Stimulated activated effector memory CD8-positive, alpha-beta T cell treated with anti-CD3 and anti-CD28 coated beads, Interleukin-12 subunit alpha, Interleukin-12 subunit beta, amount 100 ng/mL, for 72 hours (primary cell): ENCODE measurements at regions not wholly inside any gene's neighbourhood (a gene's known extent, or its start where the extent isn't known, plus 50 kb on each side); places are given as distances from the start of the nearest gene placed in this dataset.
A peak's percentile ranks its signal among the peaks of the same experiment; 100 is the strongest.
"Not testable (repeated sequence)": the region's sequence is repeated elsewhere in the genome, so short reads cannot be mapped to it uniquely, and the experiment has no call there.

Source experiments
- ATAC-seq: fragments of 150-1000 bp; cut with Tn5 transposase; 2 replicates; pipeline ENCODE4 v1.10.0; 2021
- DNase-seq, 2 donors: peaks; one replicate each; pipeline ENCODE4 v3.0.0; 2021 to 2022; ENCODE audit warnings: low spot score in 2 of 2
- H3K27ac Mint-ChIP-seq: one replicate; pipeline ENCODE4 v1.8.0; 2022; ENCODE audit warnings: mild to moderate bottlenecking, mixed read lengths
- H3K36me3 Mint-ChIP-seq: one replicate; pipeline ENCODE4 v1.8.0; 2022; ENCODE audit warnings: mild to moderate bottlenecking, mixed read lengths
- H3K4me1 Mint-ChIP-seq: one replicate; pipeline ENCODE4 v1.8.0; 2022; ENCODE audit warnings: mixed read lengths
- H3K4me3 Mint-ChIP-seq: one replicate; pipeline ENCODE4 v1.8.0; 2022; ENCODE audit warnings: mild to moderate bottlenecking, mixed read lengths
- H3K9me3 Mint-ChIP-seq: one replicate; pipeline ENCODE4 v1.8.0; 2022; ENCODE audit warnings: mixed read lengths

- Mint-ChIP-seq H3K9me3 (no peaks in the 10 kb centered on the region), H3K4me3 (no peak overlapping the region), H3K4me1 (peaks cover 10% of the 10 kb centered on the region), H3K27ac (no peak overlapping the region), H3K36me3 (no peaks in the 10 kb centered on the region)
- peak; percentile 51 for ATAC-seq
- DNase-seq: no peak
These were observed 100.1 kb downstream of the EIF4E start for GRCh38 chr4:98828801-98829200.

GRCh38 chr4:98827661-98828060, 101.3 kb downstream of the EIF4E start:
- no peaks in the 10 kb centered on the region for H3K36me3 Mint-ChIP-seq

GRCh38 chr4:98822144-98822543, 106.8 kb downstream of the EIF4E start:
- Mint-ChIP-seq H3K27ac (no peak overlapping the region), H3K4me1 (no peaks in the 10 kb centered on the region), H3K9me3 (no peaks in the 10 kb centered on the region), H3K4me3 (no peak overlapping the region), H3K36me3 (no peaks in the 10 kb centered on the region)
- DNase-seq (no peak), ATAC-seq (no peak)

More at GRCh38 chr4:98827661-98828060, 101.3 kb downstream of the EIF4E start:
- H3K27ac Mint-ChIP-seq: no peak overlapping the region
- ATAC-seq (no peak), DNase-seq (no peak)
- H3K9me3 Mint-ChIP-seq: no peaks in the 10 kb centered on the region
- peaks cover 10% of the 10 kb centered on the region for H3K4me1 Mint-ChIP-seq
- no peak overlapping the region for H3K4me3 Mint-ChIP-seq

DNA sequence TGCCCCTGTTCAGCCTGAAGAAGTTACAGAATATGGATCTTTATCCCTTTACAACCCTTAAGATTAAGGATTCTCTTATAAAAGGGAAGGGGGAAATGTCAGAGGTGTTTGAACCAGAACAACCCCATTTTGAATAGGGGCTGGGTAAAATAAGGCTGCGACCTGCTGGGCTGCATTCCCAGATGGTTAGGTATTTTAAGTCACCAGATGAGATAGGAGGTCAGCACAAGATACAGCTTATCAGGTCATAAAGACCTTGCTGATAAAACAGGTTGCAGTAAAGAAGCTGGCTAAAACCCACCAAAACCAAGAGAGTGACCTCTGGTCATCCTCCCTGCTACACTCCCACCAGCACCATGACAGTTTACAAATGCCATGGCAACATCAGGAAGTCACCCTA, 110.8 kb downstream of the EIF4E start:
- H3K4me1 Mint-ChIP-seq, H3K27ac Mint-ChIP-seq, DNase-seq, H3K9me3 Mint-ChIP-seq, H3K36me3 Mint-ChIP-seq, ATAC-seq, H3K4me3 Mint-ChIP-seq: not testable (repeated sequence)

GRCh38 chr4:98816816-98817215, 112.1 kb downstream of the EIF4E start:
- H3K9me3 Mint-ChIP-seq: no peaks in the 10 kb centered on the region
- H3K4me3 Mint-ChIP-seq: no peak overlapping the region
- DNase-seq: no peak
- H3K4me1 Mint-ChIP-seq: no peaks in the 10 kb centered on the region
- no peaks in the 10 kb centered on the region for H3K36me3 Mint-ChIP-seq
- ATAC-seq: no peak
- H3K27ac Mint-ChIP-seq: no peak overlapping the region

GRCh38 chr4:98816386-98816785, 112.5 kb downstream of the EIF4E start:
- Mint-ChIP-seq H3K9me3 (no peaks in the 10 kb centered on the region), H3K4me1 (no peaks in the 10 kb centered on the region), H3K27ac (no peak overlapping the region), H3K36me3 (no peaks in the 10 kb centered on the region), H3K4me3 (no peak overlapping the region)
- DNase-seq (no peak), ATAC-seq (no peak)

DNA sequence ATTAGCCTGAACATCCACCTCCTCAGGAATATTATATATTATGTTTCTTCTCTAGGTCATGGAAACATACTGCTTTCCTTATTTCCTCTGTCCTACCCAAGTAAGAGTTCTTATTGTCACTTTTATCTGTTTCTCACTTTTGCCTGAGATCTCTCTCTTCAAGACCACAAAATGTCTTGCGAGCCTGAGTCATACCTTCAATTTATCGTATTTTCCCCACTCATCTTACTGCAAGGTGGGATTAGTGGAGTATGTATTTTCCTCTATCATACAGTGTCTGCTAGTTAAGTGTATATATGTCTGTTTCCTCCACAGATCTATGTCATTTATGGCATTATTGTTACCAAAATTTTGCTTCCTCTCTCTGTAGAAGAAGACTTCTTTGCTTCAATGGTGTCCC, 124.5 kb downstream of the EIF4E start:
- no peak overlapping the region for H3K4me3 Mint-ChIP-seq
- H3K4me1 Mint-ChIP-seq: peaks cover 5% of the 10 kb centered on the region
- no peaks in the 10 kb centered on the region for H3K36me3 Mint-ChIP-seq
- ATAC-seq: no peak
- H3K27ac Mint-ChIP-seq: no peak overlapping the region
- DNase-seq: no peak
- no peaks in the 10 kb centered on the region for H3K9me3 Mint-ChIP-seq

- Mint-ChIP-seq H3K27ac (no peak overlapping the region), H3K36me3 (no peaks in the 10 kb centered on the region), H3K4me3 (no peak overlapping the region), H3K4me1 (peaks cover 5% of the 10 kb centered on the region), H3K9me3 (no peaks in the 10 kb centered on the region)
- DNase-seq (no peak), ATAC-seq (no peak)
These were observed 125.7 kb downstream of the EIF4E start for GRCh38 chr4:98803251-98803650.

GRCh38 chr4:98802770-98803198, 126.1 kb downstream of the EIF4E start:
- no peak overlapping the region for H3K27ac Mint-ChIP-seq
- DNase-seq: no peak
- no peak overlapping the region for H3K4me3 Mint-ChIP-seq
- no peak for ATAC-seq
- no peaks in the 10 kb centered on the region for H3K9me3 Mint-ChIP-seq
- H3K4me1 Mint-ChIP-seq: peaks cover 5% of the 10 kb centered on the region
- no peaks in the 10 kb centered on the region for H3K36me3 Mint-ChIP-seq

DNA sequence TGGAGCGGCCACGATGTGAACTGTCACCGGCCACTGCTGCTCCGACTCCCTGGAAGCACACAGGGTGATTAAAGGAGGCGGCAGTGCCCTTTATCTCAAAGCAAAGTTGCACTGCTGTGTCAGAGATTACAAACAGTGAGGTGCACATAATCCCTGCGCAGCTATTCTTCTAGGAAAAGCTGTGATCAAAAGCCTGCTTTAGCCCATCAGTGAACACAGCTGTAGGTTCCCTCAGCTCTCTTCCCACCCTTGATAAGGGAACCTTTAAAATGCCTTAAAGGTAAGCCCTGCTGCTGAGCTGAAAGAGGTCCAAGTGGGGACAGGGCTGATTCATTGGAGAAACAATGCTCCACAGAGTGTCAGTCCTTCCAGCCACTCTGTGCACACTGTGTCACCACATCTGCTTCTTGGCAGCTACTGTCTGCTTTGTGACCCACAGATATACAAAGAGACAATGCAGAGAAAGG, 127.6 kb downstream of the EIF4E start:
- Mint-ChIP-seq H3K9me3 (no peaks in the 10 kb centered on the region), H3K27ac (no peak overlapping the region), H3K4me1 (peaks cover 5% of the 10 kb centered on the region), H3K36me3 (no peaks in the 10 kb centered on the region), H3K4me3 (no peak overlapping the region)
- peak; percentile 31 for ATAC-seq
- no peak for DNase-seq

DNA sequence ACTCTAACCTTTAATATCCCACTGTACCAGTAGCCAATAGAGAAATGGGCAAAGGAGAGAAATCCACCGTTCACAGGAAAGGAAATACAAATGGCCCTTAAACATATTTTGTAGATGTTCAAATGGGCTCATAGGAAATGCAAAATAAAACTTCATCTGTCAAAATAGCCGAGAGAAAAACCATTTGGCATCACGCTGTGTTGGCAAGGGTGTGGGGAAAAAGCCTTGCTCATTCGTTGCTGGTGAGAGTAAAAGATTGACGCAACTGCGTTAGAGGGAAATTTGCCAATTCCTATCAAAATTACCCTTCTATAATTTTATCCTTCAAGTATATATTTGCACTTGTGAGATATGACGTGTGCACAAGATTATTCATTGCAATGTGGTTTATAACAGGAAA, 131.9 kb downstream of the EIF4E start:
- no peaks in the 10 kb centered on the region for H3K9me3 Mint-ChIP-seq

DNA sequence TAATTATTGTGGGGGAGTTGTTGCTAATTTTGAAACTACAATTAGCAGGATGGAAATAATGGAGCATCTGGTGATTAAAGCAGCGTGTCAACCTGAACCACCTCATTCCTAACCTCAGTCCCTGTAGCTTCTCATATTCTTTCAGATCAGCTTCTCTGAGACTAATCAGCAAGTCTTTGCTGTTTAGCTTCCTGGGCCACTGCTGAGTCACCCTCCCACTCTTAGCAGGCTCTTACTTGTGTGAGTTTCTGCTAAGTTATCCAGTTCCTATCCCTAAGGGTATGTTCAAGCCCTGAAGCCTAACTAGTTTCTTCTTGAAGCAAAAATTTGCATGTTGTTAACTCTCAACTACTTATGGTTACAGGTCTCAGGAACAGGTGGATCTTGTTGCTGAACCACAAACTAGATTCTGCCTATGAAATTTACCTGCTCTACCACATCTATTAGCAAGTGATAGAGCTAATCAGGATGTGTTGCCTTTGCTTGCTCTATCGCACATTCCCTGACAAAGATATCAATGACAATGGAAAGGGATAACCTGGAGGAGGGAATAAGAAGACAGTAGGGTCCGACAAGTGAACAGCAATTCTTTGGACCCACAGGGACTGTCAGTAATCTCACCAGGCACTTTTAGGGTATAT, 134.2 kb downstream of the EIF4E start:
- DNase-seq (no peak), ATAC-seq (peak; percentile 96)
- Mint-ChIP-seq H3K9me3 (no peaks in the 10 kb centered on the region), H3K27ac (no peak overlapping the region), H3K4me3 (no peak overlapping the region), H3K36me3 (no peaks in the 10 kb centered on the region), H3K4me1 (no peaks in the 10 kb centered on the region)

More for the DNA sequence above, 131.9 kb downstream of the EIF4E start:
- ATAC-seq: no peak
- H3K4me1 Mint-ChIP-seq: peaks cover 5% of the 10 kb centered on the region
- H3K4me3 Mint-ChIP-seq: no peak overlapping the region
- H3K27ac Mint-ChIP-seq: no peak overlapping the region
- no peak for DNase-seq
- H3K36me3 Mint-ChIP-seq: no peaks in the 10 kb centered on the region

- Mint-ChIP-seq H3K4me3 (no peak overlapping the region), H3K27ac (no peak overlapping the region), H3K9me3 (no peaks in the 10 kb centered on the region), H3K4me1 (no peaks in the 10 kb centered on the region), H3K36me3 (no peaks in the 10 kb centered on the region)
- DNase-seq: no peak
- ATAC-seq: no peak
These were observed 135.2 kb upstream of the TSPAN5 start for GRCh38 chr4:98793658-98794057.

- H3K36me3 Mint-ChIP-seq: no peaks in the 10 kb centered on the region
- H3K9me3 Mint-ChIP-seq: no peaks in the 10 kb centered on the region
- no peak overlapping the region for H3K27ac Mint-ChIP-seq
- DNase-seq (no peak), ATAC-seq (no peak)
- H3K4me1 Mint-ChIP-seq: no peaks in the 10 kb centered on the region
- H3K4me3 Mint-ChIP-seq: no peak overlapping the region
These were observed 128.5 kb upstream of the TSPAN5 start for GRCh38 chr4:98786866-98787265.

DNA sequence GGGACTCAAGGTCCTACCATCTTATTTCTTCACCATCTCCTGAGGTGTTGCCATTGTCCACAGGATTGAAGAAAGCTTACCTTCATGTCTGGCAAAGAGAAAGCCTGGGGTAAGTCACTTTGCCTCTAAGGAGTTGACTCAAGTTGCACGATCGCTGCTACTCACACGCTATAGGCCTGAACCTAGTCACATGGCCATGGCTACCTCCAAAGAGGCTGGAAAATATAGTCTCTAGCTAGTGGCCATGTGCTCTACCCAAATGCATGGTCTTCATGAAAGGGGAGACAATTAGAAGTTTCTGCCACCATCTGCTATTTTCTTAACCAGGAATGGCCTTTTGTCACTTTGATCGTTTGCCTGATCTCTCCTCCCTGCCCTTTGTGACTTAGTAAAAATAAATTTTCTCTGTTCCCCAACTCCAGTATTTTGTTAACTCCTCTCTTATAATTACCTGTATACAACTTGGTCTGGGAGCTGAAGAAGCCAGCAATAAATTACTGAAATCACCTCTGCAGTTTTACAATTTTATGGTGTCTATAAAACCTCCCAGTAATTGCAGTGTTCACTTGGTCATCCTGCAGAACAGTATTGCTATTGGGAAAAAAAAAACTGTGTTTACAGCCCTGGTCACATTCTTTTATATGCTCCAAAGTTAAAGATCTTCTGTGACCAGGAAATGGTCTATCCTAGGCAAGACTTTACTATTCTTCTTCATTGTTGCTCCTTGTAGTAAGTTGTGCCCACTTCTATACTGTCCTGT, 126.7 kb upstream of the TSPAN5 start:
- Mint-ChIP-seq H3K36me3 (no peaks in the 10 kb centered on the region), H3K9me3 (no peaks in the 10 kb centered on the region), H3K27ac (no peak overlapping the region), H3K4me1 (no peaks in the 10 kb centered on the region), H3K4me3 (no peak overlapping the region)
- DNase-seq: no peak
- ATAC-seq: no peak

GRCh38 chr4:98781641-98782357, 123.4 kb upstream of the TSPAN5 start:
- ATAC-seq (no peak), DNase-seq (no peak)
- Mint-ChIP-seq H3K27ac (no peak overlapping the region), H3K9me3 (no peaks in the 10 kb centered on the region), H3K36me3 (no peaks in the 10 kb centered on the region), H3K4me1 (no peaks in the 10 kb centered on the region), H3K4me3 (no peak overlapping the region)
